ENCODE measurements at regions not wholly inside any gene's neighbourhood (a gene's known extent, or its start where the extent isn't known, plus 50 kb on each side); places are given as distances from the start of the nearest gene placed in this dataset.

DNA sequence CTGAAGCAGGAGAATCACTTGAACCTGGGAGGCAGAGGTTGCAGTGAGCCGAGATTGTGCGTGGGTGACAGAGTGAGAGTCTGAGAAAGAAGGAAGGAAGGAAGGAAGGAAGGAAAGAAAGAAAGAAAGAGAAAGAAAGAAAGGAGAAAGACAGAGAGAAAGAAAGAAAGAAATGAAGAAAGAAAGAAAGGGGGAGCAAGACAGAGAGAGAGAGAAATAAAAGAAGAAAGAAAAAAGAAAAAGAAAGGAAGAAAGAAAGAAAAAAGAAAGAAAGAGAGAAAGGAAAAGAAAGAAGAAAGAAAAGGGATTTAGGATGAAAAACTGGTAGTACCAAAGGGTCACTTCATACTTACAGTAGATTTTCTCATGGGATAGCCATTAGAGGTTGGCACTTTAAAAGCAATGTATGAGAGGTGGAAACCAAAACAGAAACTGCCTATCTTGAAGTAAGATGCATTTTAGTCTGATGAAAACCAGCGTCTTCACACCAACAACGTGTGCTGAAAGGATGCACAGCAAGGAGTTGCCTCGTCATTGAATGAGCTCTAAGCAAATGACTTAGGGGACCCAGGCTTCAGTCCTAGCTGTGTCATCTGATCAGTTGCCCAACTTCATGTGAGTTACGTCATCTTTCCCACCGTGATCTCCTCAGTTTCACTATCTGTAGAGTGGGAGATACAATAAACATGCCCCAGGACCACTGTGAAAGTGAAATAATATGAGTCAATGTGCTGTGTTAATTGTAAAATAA is 133.9 kb upstream of the NEDD9 start:
- H4K91ac ChIP-seq (ENCODE audit: insufficient read depth, low read depth, low read length), result peak overlapping the region; percentile 15; the same call in 1 of the 2 replicates
- no peak overlapping the region for H3K56ac ChIP-seq (ENCODE audit: extremely low read depth, insufficient read depth, low read length)
- no peaks in the 10 kb centered on the region for H3K9me3 ChIP-seq (ENCODE audit: control insufficient read depth, insufficient read depth, low read length)
- H3K4ac ChIP-seq (ENCODE audit: low read depth, low read length), result peak overlapping the region; percentile 52; the same call in 1 of the 2 replicates
- DNase-seq (no peak), ATAC-seq (ENCODE audit: low read depth) (no peak)
- H3K23ac ChIP-seq (ENCODE audit: low read depth, low read length), result no peak overlapping the region
- no peak overlapping the region for H3K4me3 ChIP-seq (ENCODE audit: insufficient read depth, low read depth, low read length)
- H2BK5ac ChIP-seq (ENCODE audit: low read depth, low read length, poor library complexity, severe bottlenecking), result no peak overlapping the region
- no peaks in the 10 kb centered on the region for H3K36me3 ChIP-seq (ENCODE audit: control insufficient read depth, insufficient read depth, low read length)
- H2BK120ac ChIP-seq (ENCODE audit: low read depth, low read length), result no peak overlapping the region
- H2AFZ ChIP-seq (replicated peaks; ENCODE audit: low read length, poor library complexity), result no peak overlapping the region
- no peaks in the 10 kb centered on the region for H4K20me1 ChIP-seq (ENCODE audit: insufficient read depth, low read length)
- H4K8ac ChIP-seq (ENCODE audit: low read depth in 2 of 2, low read length in 2 of 2), result no peak overlapping the region
- H3K79me1 ChIP-seq (ENCODE audit: low read depth in 1 of 2, low read length in 2 of 2), result no peaks in the 10 kb centered on the region
- H4K5ac ChIP-seq (ENCODE audit: low read depth, low read length), result no peak overlapping the region
- dilution Hi-C loops (cut with HindIII; ENCODE audit: low sequenced_read_pairs, unreplicated experiment), result no loop called here
- no TSS peak for BruUV-seq (replicated peaks)
- H2BK20ac ChIP-seq (ENCODE audit: low read depth, low read length), result no peak overlapping the region
- no peak overlapping the region for H2BK15ac ChIP-seq (ENCODE audit: low read depth, low read length)
- H3K18ac ChIP-seq (ENCODE audit: low read depth, low read length), result no peak overlapping the region
- H3K27me3 ChIP-seq (ENCODE audit: control insufficient read depth, insufficient read depth, low read length), result no peaks in the 10 kb centered on the region
- ChIA-PET POLR2A (ENCODE audit: unreplicated experiment) (no interaction called here), CTCF (no interaction called here)
- no peak overlapping the region for H2AK9ac ChIP-seq (replicated peaks; ENCODE audit: low read depth, low read length, poor library complexity)
- H2AK5ac ChIP-seq (ENCODE audit: low read depth, low read length), result peak overlapping the region; percentile 1; the same call in 1 of the 2 replicates
- TF ChIP-seq MAFK (IDR thresholded peaks at IDR 0.05; ENCODE audit: low read depth, low read length), result no peak
- TF ChIP-seq CEBPB (IDR thresholded peaks at IDR 0.05; ENCODE audit: low read depth, low read length), result peak; percentile 43; the same call in 1 of the 2 replicates
- TF ChIP-seq, protein P1, sequence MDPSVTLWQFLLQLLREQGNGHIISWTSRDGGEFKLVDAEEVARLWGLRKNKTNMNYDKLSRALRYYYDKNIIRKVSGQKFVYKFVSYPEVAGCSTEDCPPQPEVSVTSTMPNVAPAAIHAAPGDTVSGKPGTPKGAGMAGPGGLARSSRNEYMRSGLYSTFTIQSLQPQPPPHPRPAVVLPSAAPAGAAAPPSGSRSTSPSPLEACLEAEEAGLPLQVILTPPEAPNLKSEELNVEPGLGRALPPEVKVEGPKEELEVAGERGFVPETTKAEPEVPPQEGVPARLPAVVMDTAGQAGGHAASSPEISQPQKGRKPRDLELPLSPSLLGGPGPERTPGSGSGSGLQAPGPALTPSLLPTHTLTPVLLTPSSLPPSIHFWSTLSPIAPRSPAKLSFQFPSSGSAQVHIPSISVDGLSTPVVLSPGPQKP (IDR thresholded peaks at IDR 0.05; ENCODE audit: borderline replicate concordance, low read depth, low read length), result no peak
- TF ChIP-seq, protein P2, sequence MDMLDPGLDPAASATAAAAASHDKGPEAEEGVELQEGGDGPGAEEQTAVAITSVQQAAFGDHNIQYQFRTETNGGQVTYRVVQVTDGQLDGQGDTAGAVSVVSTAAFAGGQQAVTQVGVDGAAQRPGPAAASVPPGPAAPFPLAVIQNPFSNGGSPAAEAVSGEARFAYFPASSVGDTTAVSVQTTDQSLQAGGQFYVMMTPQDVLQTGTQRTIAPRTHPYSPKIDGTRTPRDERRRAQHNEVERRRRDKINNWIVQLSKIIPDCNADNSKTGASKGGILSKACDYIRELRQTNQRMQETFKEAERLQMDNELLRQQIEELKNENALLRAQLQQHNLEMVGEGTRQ (IDR thresholded peaks at IDR 0.05; ENCODE audit: low read depth, low read length), result no peak
- TF ChIP-seq RAD21 (IDR thresholded peaks at IDR 0.05; ENCODE audit: low read length), result no peak
- no peak for TF ChIP-seq MXI1 (IDR thresholded peaks at IDR 0.05; ENCODE audit: borderline replicate concordance, low read depth, low read length)
- in situ Hi-C loops (cut with MboI; ENCODE audit: low sequenced_read_pairs), result no loop called here
- no peak overlapping the region for H3K9ac ChIP-seq (ENCODE audit: low read depth, low read length)
- H3K9me1 ChIP-seq (ENCODE audit: insufficient read depth, low read length), result peaks cover 5% of the 10 kb centered on the region
- intact Hi-C loops (cut with micrococcal nuclease), result no loop called here
- 74% methylated on average over 3 of the region's 7 CpGs; no CpG with 5 or more reads in 1 of the 2 experiments for WGBS, 2 experiments (ENCODE audit: extremely low coverage in 2 of 2, insufficient read length in 1 of 2)
- H3K27ac ChIP-seq (ENCODE audit: insufficient read depth, low read length), result no peak overlapping the region
- H3K4me2 ChIP-seq (ENCODE audit: low read depth, low read length), result no peak overlapping the region
- no peaks in the 10 kb centered on the region for H3K4me1 ChIP-seq (ENCODE audit: control insufficient read depth, insufficient read depth, low read length)
- H3K14ac ChIP-seq (replicated peaks; ENCODE audit: low read depth, low read length), result no peak overlapping the region
